CD14-positive monocyte (primary cell): ENCODE measurements at regions not wholly inside any gene's neighbourhood (a gene's known extent, or its start where the extent isn't known, plus 50 kb on each side); places are given as distances from the start of the nearest gene placed in this dataset.

Source experiments
- DNase-seq, 3 donors: peaks; one replicate each; pipeline ENCODE4 v3.0.0-alpha.2; 2011 to 2022
- H2AFZ ChIP-seq: 2 replicates; pipeline ENCODE4 v1.6.0; 2012; ENCODE audit warnings: mild to moderate bottlenecking, low read depth, low read length, inconsistent platforms; ENCODE audit not compliant: insufficient read depth, poor library complexity, severe bottlenecking
- H3K27ac ChIP-seq, 2 donors: 1 replicate in 1 of 2; 2 replicates in 1 of 2; pipeline ENCODE4 v1.5.1; 2012 to 2013; ENCODE audit warnings: low read length in 2 of 2, control low read depth in 1 of 2, inconsistent platforms in 1 of 2, low read depth in 1 of 2, mild to moderate bottlenecking in 1 of 2
- H3K27me3 ChIP-seq, 2 donors: one replicate each; pipeline versions ENCODE4 v1.6.0 to v1.6.1; 2011 to 2013; ENCODE audit warnings: low read length in 2 of 2; ENCODE audit not compliant: control insufficient read depth in 2 of 2, insufficient read depth in 2 of 2
- H3K36me3 ChIP-seq, 2 donors: replicated peaks in 1 of 2; 1 replicate in 1 of 2; 2 replicates in 1 of 2; pipeline versions ENCODE4 v1.5.1 to v1.6.1; 2012 to 2013; ENCODE audit warnings: low read length in 2 of 2, control low read depth in 1 of 2, inconsistent platforms in 1 of 2, mild to moderate bottlenecking in 1 of 2; ENCODE audit not compliant: insufficient read depth in 2 of 2, control insufficient read depth in 1 of 2
- H3K4me1 ChIP-seq, 2 donors: 1 replicate in 1 of 2; 2 replicates in 1 of 2; pipeline versions ENCODE4 v1.5.1 to v1.6.1; 2012 to 2013; ENCODE audit warnings: low read length in 2 of 2, control low read depth in 1 of 2, inconsistent platforms in 1 of 2, mild to moderate bottlenecking in 1 of 2, moderate library complexity in 1 of 2; ENCODE audit not compliant: insufficient read depth in 2 of 2, control insufficient read depth in 1 of 2
- H3K4me2 ChIP-seq: replicated peaks from 2 replicates; pipeline ENCODE3; 2012; ENCODE audit warnings: low read length, moderate library complexity, mild to moderate bottlenecking; ENCODE audit not compliant: poor library complexity, severe bottlenecking; ENCODE audit errors: extremely low read depth
- H3K4me3 ChIP-seq, 3 experiments: fragments of 200-600 bp in 1 of 3; sonication (generic) in 1 of 3; replicated peaks in 1 of 3; 1 replicate in 2 of 3; 2 replicates in 1 of 3; pipeline ENCODE4 v1.5.1; 2011 to 2013; ENCODE audit warnings: low read length in 3 of 3, mild to moderate bottlenecking in 3 of 3, control low read depth in 2 of 3, low read depth in 2 of 3, inconsistent platforms in 1 of 3, moderate library complexity in 1 of 3
- H3K79me2 ChIP-seq: 2 replicates; pipeline ENCODE4 v1.6.0; 2012; ENCODE audit warnings: mild to moderate bottlenecking, control low read depth, inconsistent platforms, low read length, moderate library complexity; ENCODE audit not compliant: insufficient read depth
- H3K9ac ChIP-seq: 2 replicates; pipeline ENCODE4 v1.6.0; 2017; ENCODE audit warnings: low read length, mild to moderate bottlenecking; ENCODE audit not compliant: insufficient read depth, poor library complexity, severe bottlenecking
- H3K9me3 ChIP-seq, 2 donors: replicated peaks in 1 of 2; 1 replicate in 1 of 2; 2 replicates in 1 of 2; pipeline versions ENCODE4 v1.5.1 to v1.6.1; 2012 to 2013; ENCODE audit warnings: low read length in 2 of 2, control low read depth in 1 of 2; ENCODE audit not compliant: control insufficient read depth in 1 of 2, insufficient read depth in 1 of 2
- H4K20me1 ChIP-seq: 2 replicates; pipeline ENCODE4 v1.6.0; 2012; ENCODE audit warnings: mild to moderate bottlenecking, low read length, control low read depth, moderate library complexity; ENCODE audit not compliant: insufficient read depth
- H3K27ac Mint-ChIP-seq, 7 donors: one replicate each; pipeline ENCODE4 v1.8.0; 2020; ENCODE audit warnings: mild to moderate bottlenecking in 7 of 7, mixed read lengths in 7 of 7, moderate library complexity in 6 of 7, inconsistent platforms in 2 of 7
- H3K27me3 Mint-ChIP-seq, 3 donors: one replicate each; pipeline ENCODE4 v1.8.0; 2021 to 2022; ENCODE audit warnings: low read depth in 3 of 3, mild to moderate bottlenecking in 3 of 3, mixed read lengths in 3 of 3, moderate library complexity in 3 of 3, inconsistent platforms in 1 of 3
- H3K36me3 Mint-ChIP-seq, 2 donors: one replicate each; pipeline ENCODE4 v1.8.0; 2020; ENCODE audit warnings: mixed read lengths in 2 of 2, inconsistent platforms in 1 of 2, mild to moderate bottlenecking in 1 of 2
- H3K4me1 Mint-ChIP-seq: one replicate; pipeline ENCODE4 v1.8.0; 2020; ENCODE audit warnings: mild to moderate bottlenecking, mixed read lengths
- H3K4me3 Mint-ChIP-seq, 2 donors: one replicate each; pipeline ENCODE4 v1.8.0; 2020; ENCODE audit warnings: mild to moderate bottlenecking in 2 of 2, mixed read lengths in 2 of 2, moderate library complexity in 1 of 2
- H3K9me3 Mint-ChIP-seq, 7 donors: one replicate each; pipeline ENCODE4 v1.8.0; 2020 to 2022; ENCODE audit warnings: mixed read lengths in 7 of 7, mild to moderate bottlenecking in 6 of 7, moderate library complexity in 6 of 7, inconsistent platforms in 2 of 7
- whole genome bisulfite sequencing: methylation state at CpG from one replicate; pipeline ENCODE4 v1.1.5; 2013; ENCODE audit warnings: missing lambda C conversion rate; ENCODE audit not compliant: insufficient coverage; 5-methylcytosine and 5-hydroxymethylcytosine counted together
- intact Hi-C, 2 donors: fragments of 100-400 bp; cut with micrococcal nuclease; formaldehyde crosslinking; loops; one replicate each; pipeline versions ENCODE4 v1.15.0 to v1.15.1; 2023
- TF ChIP-seq, protein P1 (sequence below): fragments of 200-600 bp; IDR thresholded peaks from one replicate; pipeline ENCODE4 v1.8.0; 2022; ENCODE audit warnings: antibody characterized with exemption, mild to moderate bottlenecking

DNA sequence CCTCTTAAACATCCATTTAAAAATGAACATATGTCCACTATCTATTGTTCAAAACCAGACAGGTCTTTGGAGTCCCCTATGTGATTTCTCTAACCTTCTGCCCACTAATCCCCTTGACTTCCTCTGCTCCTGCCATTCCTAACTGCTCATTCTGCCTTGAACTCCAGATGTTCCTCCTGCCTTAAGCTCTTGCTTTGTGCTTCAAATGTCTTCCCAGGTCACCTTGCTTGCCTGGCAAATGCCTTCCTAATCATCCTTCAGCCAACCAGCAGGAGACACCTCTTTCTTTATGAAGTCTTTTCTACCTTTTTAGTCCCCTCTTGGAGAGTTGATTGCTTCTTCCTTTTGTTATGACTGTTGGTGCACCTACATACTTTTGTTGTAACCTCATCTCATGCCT is 1043.0 kb upstream of the CHAC2 start:
- Histone ChIP-seq H3K4me1 (no peaks in the 10 kb centered on the region), H3K4me2 (no peak overlapping the region), H3K36me3 (no peaks in the 10 kb centered on the region), H3K27ac (no peak overlapping the region), H4K20me1 (no peaks in the 10 kb centered on the region), H3K27me3 (no peaks in the 10 kb centered on the region), H3K79me2 (no peaks in the 10 kb centered on the region), H3K9me3 (peaks cover 3 to 10% of the 10 kb centered on the region in 2 donors), H3K9ac (no peak overlapping the region), H2AFZ (no peak overlapping the region), H3K4me3 (no peak overlapping the region)
- H3K9me3 Mint-ChIP-seq: peaks cover 0 to 6% (median 3%) of the 10 kb centered on the region in 7 donors
- no peaks in the 10 kb centered on the region for H3K36me3 Mint-ChIP-seq
- H3K4me3 Mint-ChIP-seq: no peak overlapping the region
- TF ChIP-seq, protein P1, sequence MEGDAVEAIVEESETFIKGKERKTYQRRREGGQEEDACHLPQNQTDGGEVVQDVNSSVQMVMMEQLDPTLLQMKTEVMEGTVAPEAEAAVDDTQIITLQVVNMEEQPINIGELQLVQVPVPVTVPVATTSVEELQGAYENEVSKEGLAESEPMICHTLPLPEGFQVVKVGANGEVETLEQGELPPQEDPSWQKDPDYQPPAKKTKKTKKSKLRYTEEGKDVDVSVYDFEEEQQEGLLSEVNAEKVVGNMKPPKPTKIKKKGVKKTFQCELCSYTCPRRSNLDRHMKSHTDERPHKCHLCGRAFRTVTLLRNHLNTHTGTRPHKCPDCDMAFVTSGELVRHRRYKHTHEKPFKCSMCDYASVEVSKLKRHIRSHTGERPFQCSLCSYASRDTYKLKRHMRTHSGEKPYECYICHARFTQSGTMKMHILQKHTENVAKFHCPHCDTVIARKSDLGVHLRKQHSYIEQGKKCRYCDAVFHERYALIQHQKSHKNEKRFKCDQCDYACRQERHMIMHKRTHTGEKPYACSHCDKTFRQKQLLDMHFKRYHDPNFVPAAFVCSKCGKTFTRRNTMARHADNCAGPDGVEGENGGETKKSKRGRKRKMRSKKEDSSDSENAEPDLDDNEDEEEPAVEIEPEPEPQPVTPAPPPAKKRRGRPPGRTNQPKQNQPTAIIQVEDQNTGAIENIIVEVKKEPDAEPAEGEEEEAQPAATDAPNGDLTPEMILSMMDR: no peak
- no peak overlapping the region for H3K27ac Mint-ChIP-seq
- DNase-seq: no peak
- no peaks in the 10 kb centered on the region for H3K27me3 Mint-ChIP-seq
- intact Hi-C loops: no loop called here
- no peaks in the 10 kb centered on the region for H3K4me1 Mint-ChIP-seq

DNA sequence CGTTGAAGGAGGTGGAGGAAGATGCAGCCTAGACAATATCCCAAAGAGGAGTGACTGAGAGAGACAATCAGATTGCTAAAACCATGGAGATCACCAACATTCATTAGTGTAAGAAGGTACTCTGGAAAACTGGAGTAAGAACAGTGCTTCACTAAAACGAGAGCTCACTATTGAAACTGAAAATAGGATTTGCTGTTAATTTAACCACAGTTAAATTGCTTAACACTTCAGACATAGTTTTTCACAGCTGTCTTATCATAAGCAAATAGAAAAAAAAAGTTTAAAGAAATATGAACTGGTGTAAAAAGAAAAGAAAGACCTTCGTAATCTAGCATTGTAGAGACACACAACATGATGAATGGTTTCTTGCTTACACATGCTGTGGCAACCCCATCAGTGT is 1049.8 kb upstream of the CHAC2 start:
- no peaks in the 10 kb centered on the region for H3K27me3 ChIP-seq
- WGBS: no CpG with 5 or more reads among the region's 3 CpGs
- Mint-ChIP-seq H3K9me3 (peaks cover 2 to 7% (median 4%) of the 10 kb centered on the region in 7 donors), H3K27ac (no peak overlapping the region), H3K4me1 (no peaks in the 10 kb centered on the region), H3K36me3 (no peaks in the 10 kb centered on the region), H3K4me3 (no peak overlapping the region), H3K27me3 (peaks cover 0 to 4% (median 0%) of the 10 kb centered on the region in 3 donors)
- peaks cover 0 to 3% of the 10 kb centered on the region in 2 donors for H3K9me3 ChIP-seq
- H3K4me1 ChIP-seq: no peaks in the 10 kb centered on the region
- intact Hi-C loops: no loop called here
- H3K9ac ChIP-seq: no peak overlapping the region
- H3K4me3 ChIP-seq: no peak overlapping the region
- no peak for DNase-seq
- no peaks in the 10 kb centered on the region for H4K20me1 ChIP-seq
- H2AFZ ChIP-seq: no peak overlapping the region
- TF ChIP-seq, protein P1: no peak
- no peak overlapping the region for H3K27ac ChIP-seq
- no peak overlapping the region for H3K4me2 ChIP-seq
- H3K36me3 ChIP-seq: no peaks in the 10 kb centered on the region
- no peaks in the 10 kb centered on the region for H3K79me2 ChIP-seq
